ENCODE measurements at regions not wholly inside any gene's neighbourhood (a gene's known extent, or its start where the extent isn't known, plus 50 kb on each side); places are given as distances from the start of the nearest gene placed in this dataset.
"Not testable (repeated sequence)": the region's sequence is repeated elsewhere in the genome, so short reads cannot be mapped to it uniquely, and the experiment has no call there.

DNA sequence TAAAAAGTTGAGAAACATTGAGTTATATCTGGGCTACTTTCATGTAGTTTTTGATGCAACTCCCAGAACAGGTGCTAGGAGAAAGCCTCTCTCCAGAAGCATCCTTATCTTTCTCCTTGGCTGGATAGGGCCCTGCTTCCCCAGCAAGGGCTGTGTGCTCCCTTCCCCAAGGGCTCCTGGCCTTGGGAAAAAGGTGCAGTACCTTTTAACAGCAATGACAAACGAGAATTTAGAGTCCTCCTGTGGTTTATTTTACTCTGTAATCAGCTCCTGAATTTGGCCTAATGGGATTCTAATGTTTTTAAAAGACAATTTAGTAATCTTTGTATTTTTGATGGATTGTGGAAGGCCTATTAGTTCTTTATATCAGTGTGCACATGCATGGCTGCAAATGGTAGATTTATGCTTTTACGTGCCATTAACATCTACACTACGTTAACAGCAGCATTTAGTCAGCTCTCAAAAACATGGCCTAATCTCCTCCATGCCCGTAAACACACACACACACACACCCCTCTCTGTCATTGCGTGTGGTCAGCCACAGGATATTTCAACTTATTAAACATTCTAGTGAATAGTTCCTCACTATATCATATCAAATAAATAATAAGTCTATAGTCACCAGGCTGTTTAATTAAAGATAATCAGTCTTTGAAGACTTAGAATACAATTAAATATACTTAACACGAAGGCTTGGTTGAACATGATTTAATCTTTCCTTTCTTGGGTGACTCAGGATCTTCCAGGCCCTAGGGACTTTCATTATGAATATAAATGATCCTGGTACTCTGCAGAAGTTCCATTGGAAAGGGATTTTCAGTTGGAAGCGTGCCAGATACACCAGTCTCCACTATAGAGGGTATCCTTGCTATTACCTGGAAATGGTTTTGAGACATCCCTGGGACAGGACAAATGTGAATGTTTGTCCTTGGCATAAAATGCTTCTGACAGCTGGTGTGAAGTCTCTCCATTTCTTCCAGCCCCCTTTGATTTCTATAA lies 181.4 kb upstream of the PWP1 start:
- FAIRE-seq (no peak), DNase-seq (ENCODE audit: insufficient read length, low spot score) (no peak)

DNA sequence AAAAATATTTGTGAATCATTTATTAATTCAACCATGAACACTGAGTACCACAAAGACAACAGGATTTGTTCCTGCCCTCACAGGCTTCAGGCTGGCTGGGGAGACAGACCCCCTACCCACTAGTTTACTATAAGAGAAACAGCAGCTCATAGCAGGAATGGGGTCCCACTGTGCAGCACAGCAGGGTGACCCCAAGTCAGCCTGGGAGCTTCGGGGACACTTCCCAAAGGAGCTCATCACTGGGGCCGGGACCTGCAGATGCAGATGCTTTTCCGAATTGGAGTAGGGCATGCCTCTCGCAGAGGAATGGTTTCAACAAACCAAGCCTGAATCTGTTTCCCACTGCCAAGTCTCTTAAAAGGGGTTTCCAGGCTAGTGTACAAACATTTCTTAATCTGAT lies 176.2 kb upstream of the PWP1 start:
- TF ChIP-seq POLR2A (IDR thresholded peaks at IDR 0.05; ENCODE audit: low read depth, low read length) = no peak
- no peak for FAIRE-seq

More for the DNA sequence above, 181.4 kb upstream of the PWP1 start:
- no peak for TF ChIP-seq POLR2A (IDR thresholded peaks at IDR 0.05; ENCODE audit: low read depth, low read length)

DNA sequence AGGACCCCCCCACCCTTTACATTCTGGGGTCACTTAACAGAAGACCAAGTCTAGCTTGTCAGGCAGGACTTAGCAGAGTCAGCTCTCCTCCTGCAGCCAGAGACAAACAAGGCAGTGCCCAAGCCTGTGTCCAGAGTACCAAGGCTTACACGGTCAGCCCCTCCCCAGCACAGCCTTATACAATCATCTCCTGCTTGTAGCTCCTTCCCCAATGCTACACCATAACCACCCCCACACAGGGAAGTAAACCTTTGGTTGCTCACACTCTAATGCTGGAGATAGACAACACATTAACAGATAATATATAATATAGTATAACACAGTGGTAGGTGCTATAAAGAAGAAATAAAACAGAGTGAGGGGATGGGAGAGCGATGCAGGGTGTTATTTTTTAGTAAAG lies 175.4 kb upstream of the PWP1 start:
- DNase-seq (ENCODE audit: insufficient read length, low spot score) (no peak), FAIRE-seq (no peak)
- no peak for TF ChIP-seq POLR2A (IDR thresholded peaks at IDR 0.05; ENCODE audit: low read depth, low read length)

More for the DNA sequence above, 176.2 kb upstream of the PWP1 start:
- DNase-seq (ENCODE audit: insufficient read length, low spot score) = no peak

DNA sequence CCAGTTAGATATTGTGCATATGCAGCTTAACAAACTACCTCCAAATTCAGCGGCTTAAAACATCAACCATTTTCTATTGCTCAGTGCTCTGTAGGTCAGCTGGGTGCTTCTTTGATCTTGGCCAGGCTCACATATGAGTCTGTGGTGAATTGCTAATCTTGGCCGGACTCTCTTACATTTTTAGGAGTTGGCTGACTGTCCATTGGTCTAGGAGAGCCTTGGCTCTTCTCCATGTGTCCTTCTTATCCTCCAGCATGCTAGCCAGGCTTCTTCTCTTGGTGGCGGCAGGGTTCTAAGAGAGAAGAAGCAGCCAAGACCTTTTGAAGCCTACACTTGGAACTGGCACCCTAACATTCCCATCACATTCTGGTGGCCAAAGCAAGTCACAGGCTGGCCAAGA lies 174.3 kb upstream of the PWP1 start:
- no peak for DNase-seq (ENCODE audit: insufficient read length, low spot score)
- TF ChIP-seq POLR2A (IDR thresholded peaks at IDR 0.05; ENCODE audit: low read depth, low read length) = no peak
- no peak for FAIRE-seq

DNA sequence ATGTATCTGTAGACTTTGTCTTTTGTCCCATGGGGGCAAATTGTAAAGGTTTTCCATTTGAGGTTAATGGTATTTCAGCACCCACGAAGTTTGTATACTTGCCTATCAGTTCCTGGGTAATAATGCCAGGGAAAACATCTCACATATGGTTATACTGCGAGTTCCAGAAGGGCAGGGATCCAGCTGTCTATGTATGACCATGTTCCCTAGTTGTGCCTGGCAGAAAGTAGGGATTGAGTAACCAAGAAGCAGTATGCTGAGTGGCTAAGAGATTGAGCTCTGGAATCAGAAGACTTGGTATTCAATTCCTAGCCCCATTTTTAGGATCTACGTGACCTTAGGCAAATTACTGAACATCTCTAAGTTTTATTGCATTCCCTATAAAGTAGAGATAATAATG lies 173.2 kb upstream of the PWP1 start:
- no peak for DNase-seq (ENCODE audit: insufficient read length, low spot score)
- FAIRE-seq = no peak
- TF ChIP-seq POLR2A (IDR thresholded peaks at IDR 0.05; ENCODE audit: low read depth, low read length) = no peak

GRCh38 chr12:107513184-107513583 lies 172.4 kb upstream of the PWP1 start:
- no peak for FAIRE-seq
- no peak for TF ChIP-seq POLR2A (IDR thresholded peaks at IDR 0.05; ENCODE audit: low read depth, low read length)
- no peak for DNase-seq (ENCODE audit: insufficient read length, low spot score)

DNA sequence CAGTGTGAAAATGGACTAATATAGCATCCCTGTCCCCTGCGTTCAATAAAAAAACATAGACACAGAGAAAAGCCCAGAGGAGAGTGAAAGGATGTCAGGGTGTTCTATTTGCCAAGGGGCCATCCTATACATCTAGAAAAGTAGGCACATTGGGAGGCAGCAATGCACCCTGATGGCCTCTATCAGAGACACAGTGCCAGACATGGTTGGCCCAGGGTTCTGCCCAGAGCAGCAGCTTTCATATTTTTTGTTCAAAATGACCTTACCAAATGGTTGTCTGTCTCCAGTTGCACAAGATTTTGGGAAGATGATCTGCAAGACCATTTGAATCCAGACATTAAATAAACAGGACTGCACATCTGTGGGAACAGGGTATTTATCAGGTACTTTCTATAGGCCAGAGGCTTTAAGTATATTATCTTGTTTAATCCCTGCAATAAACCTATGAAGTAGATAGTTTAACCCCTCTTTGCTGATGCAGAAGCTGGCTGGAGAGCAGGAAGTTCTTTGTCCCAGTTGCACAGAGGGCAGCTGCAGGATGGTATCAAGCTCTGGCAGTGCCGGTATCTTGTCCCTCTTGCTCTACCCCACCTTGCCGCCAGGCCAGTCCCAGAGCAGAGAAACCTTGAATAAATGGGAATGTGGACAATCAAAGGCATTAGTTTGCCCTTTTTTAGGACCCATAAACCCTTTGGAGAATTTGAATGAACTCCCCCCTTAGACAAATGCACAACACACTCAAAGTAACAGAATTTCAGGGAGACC lies 171.8 kb upstream of the PWP1 start:
- DNase-seq (ENCODE audit: insufficient read length, low spot score) (no peak), FAIRE-seq (no peak)
- TF ChIP-seq POLR2A (IDR thresholded peaks at IDR 0.05; ENCODE audit: low read depth, low read length) = no peak

DNA sequence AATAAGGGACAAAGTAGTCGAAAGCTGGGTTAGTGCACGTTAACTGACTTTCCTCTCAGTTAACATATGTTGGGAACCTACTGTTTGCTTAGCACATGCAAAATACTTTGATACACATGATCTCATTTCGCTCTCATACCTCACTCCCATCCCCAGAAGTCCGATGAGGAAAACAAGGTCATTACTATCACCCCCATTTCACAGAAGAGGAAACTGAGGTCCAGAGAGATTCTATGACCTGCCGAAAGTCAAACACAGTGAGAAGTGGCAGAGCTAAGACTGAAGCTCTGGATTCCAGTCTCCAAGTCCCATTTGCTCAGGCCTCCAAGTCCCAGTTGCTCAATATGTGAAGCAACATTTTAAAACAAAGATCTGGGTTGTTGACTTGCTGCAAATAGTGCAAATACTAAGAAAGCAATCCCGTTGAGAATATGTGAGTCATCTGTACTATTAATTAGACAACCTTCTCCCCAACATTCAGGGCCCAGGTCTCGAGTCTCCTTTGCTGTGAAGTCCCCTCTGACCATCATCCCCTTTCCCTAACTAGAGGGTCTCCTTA lies 170.6 kb upstream of the PWP1 start:
- FAIRE-seq (no peak), DNase-seq (ENCODE audit: insufficient read length, low spot score) (peak; percentile 40)
- no peak for TF ChIP-seq POLR2A (IDR thresholded peaks at IDR 0.05; ENCODE audit: low read depth, low read length)

- TF ChIP-seq POLR2A (IDR thresholded peaks at IDR 0.05; ENCODE audit: low read depth, low read length) = no peak
- peak; percentile 99 for FAIRE-seq
- DNase-seq (ENCODE audit: insufficient read length, low spot score) = peak; percentile 87
These were observed 170.1 kb upstream of the PWP1 start for GRCh38 chr12:107515446-107515958.

- not testable (repeated sequence) for FAIRE-seq
These were observed 167.8 kb upstream of the PWP1 start for GRCh38 chr12:107517816-107518215.

DNA sequence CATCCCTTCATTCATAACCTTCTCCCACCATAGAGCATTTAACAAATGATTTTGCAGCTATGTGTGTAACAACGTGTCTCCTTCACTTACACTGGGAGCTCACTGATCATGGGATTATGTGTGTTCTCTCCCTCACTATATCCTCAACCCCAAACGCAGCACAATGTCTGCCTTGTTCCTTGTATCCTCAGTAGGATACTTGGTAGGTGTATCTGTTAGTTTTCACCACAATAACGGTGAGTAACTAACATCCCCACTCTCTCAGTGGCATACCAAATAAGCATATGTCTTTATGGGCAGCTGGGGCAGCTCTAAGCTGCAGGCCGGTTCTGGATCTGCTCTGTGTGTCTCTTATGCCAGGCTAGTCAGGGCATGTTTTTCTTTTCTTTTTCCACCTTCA lies 166.7 kb upstream of the PWP1 start:
- FAIRE-seq = no peak

More at GRCh38 chr12:107517816-107518215, 167.8 kb upstream of the PWP1 start:
- DNase-seq (ENCODE audit: insufficient read length, low spot score) = not testable (repeated sequence)

DNA sequence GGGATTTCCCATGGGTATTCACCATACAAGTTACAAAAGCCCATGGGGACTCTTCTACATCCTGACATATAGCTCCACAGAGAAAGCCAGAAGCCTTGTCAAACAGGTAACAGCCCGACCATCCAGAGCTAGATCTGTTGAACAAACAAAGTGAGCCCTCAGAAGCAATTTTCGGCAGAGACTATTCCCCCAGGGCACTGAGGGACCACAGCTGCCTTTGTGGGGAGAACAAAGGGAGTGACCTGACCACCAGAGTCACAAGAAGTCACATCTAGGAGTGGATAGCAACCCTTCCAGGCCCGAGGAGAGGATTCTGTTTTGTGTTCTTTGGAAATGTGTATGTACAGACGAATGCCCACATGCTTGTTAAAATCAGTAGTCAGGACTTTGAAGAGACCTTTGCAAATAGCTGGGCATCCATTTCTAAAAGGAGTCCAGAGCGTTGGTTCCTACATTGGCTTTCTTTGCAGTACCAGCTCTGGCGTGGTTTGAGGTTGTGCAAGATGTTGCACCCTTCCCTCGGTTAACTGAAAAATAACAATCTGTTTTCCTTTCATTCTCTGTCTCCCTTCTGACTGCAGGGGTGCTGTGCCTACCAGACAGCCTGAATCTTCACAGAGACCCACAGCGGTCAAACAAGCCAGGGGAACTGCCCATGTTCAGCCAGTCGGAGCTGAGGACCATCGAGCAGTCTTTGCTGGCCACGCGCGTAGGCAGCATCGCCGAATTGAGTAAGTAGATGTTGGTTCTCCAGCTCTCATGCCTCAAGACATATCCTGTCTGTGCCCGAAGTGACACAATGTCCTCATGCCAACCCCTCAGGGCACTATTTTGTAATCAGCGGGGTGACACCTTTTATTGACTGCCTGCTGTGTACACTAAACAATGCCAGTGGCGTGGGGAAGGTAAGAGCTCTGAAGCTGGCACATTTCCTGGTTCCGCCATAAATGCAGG lies 165.4 kb upstream of the PWP1 start:
- DNase-seq (ENCODE audit: insufficient read length, low spot score) = no peak
- no peak for FAIRE-seq
- no peak for TF ChIP-seq POLR2A (IDR thresholded peaks at IDR 0.05; ENCODE audit: low read depth, low read length)

More for the DNA sequence above, 166.7 kb upstream of the PWP1 start:
- DNase-seq (ENCODE audit: insufficient read length, low spot score) = no peak
- TF ChIP-seq POLR2A (IDR thresholded peaks at IDR 0.05; ENCODE audit: low read depth, low read length) = no peak

GRCh38 chr12:107521826-107522355 lies 163.7 kb upstream of the PWP1 start:
- TF ChIP-seq POLR2A (IDR thresholded peaks at IDR 0.05; ENCODE audit: low read depth, low read length) = no peak
- FAIRE-seq (no peak), DNase-seq (ENCODE audit: insufficient read length, low spot score) (no peak)
